HG02938 (cell line): ENCODE measurements at regions not wholly inside any gene's neighbourhood (a gene's known extent, or its start where the extent isn't known, plus 50 kb on each side); places are given as distances from the start of the nearest gene placed in this dataset.

Experiments
- ATAC-seq: cut with Tn5 transposase; IDR thresholded peaks from one replicate; pipeline ENCODE4 v1.9.1; 2021; ENCODE audit warnings: mild to moderate bottlenecking, moderate library complexity; ENCODE audit not compliant: unreplicated experiment

- no peak for ATAC-seq
Observed at GRCh38 chr15:69782809-69783208, 314.9 kb downstream of the TLE3 start.

DNA sequence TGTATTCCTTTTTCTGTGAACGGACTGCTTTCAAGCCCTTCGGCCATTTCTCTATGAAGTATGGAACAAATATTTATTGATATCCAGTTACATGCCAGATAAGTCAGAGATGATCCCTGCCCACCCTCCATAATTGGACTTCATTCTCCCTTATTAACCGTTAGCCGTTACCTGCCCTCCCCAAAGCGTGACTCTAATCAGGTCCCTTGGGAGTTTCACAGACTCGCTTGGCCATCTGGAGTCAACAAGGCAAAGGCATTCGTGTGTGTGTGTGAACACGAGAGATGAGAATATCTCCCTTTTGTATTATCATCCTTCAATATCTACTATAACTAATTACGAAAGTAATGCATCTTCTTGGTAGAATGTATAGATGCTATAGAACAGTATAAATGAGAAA lies 314.5 kb downstream of the TLE3 start:
- no peak for ATAC-seq

DNA sequence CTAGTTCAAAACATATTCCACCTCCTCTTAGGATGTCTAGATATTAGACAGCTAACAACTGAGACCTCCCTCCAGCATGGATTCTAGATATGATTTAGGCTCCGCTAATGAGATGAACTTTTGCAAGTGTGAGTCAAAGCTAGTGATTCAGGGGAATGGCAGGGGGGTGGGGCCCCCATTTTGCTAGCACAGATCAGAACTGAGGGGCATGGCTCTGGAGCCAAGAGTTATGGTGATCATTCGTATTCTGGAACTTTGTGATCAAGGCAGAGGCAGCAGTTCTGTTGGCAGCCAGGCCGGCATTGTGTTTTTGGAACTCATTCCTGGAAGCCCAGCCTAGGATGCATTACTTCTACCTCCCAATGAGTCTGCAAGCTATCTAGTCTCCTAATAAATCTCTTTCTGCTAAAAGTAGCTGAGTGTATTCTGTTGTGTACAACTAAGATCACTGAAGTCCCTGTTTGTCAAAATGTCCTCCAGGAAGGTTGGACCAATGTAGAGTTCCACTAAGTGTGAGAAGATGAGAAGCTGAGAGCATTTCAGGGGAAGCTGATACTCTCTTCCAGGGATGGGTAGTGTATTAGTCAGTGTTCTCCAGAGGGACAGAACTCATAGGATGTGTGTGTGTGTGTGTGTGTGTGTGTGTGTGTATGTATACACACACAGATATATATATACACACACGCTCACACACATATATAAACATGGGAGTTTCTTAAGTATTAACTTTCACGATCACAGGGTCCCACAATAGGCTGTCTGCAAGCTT lies 312.7 kb downstream of the TLE3 start:
- no peak for ATAC-seq

DNA sequence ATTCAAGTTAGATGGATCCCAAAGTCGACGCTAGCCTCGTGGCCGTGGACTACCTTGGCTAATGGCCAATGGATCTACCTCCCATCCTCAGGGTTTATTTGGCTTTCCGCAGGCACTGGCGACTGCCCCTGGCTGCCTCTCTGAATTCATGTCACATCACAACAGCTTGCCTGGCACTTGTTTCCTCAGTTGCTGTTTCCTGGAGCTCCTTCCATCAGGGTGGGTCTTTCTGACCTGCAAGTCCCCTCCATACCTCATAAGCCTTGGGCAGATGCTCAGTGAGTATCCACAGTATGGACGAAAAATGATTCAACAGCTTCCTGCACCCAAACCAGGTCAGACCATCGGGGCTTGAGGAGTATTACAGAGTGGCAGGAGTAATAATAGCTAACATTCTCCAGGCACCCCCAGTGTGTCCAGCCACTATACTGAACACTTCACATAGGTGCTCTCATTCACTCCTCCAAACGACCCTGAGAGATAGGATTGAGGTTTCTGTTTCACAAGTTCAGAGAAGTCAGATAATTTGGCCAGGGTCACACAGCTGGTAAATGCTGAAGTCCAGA lies 311.5 kb downstream of the TLE3 start:
- no peak for ATAC-seq

GRCh38 chr15:69787791-69788190 lies 309.9 kb downstream of the TLE3 start:
- ATAC-seq: no peak

- no peak for ATAC-seq
Observed at GRCh38 chr15:69789648-69790393, 307.9 kb downstream of the TLE3 start.

DNA sequence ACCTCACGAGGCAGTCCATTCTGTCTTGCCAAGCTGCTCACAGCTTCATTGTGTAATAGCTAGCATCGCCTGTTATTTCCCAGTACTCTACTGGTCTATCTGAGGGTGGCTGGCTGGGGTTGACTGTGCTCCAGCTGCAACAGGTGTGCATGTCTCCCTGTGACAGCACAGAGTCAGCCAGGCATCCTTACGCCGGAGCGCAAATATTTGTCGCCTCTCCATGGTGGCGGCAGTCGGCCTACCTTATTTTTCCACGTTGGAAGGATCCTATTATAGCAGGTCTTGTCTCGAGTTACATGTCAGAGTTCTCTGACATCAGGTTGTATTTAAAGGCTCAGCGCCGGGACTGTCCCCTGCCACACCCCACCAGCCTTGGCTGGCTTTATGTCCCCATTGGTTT lies 307.1 kb downstream of the TLE3 start:
- ATAC-seq: no peak

DNA sequence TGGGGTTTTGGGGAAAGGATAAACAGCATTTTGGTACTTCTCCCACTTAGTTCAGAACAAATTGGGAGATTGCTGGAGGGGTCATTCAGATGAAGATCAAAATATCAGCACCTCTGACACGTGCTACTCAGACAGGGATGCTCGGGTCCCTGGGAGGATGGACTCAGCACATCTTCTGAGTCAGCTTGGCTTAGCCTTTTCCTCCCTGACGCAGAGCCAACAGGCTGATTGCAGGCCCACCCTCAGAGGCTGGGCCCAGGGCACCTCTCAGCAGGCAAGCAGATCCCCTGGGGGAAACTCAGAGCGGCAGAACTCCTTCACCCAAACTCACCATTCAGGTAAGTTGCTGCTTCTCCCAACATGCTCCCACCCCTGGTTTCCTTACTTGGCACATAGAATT lies 304.9 kb downstream of the TLE3 start:
- no peak for ATAC-seq

DNA sequence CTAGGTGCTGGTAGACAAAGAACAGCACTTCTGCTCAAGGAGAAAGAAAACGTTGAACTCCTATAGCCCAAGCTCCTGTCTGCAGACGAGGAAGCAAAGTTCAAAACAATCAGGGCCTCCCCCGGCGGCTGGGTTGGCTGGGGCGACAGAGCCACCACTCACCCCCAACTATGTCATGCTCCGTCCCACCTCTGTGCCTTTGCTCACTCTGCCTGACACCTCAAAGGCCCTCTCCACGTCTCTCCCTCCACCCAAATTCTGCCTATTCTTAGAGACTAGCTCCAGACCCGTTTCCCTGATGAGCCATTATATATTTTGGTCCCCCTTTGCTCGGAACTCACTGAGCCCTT lies 304.3 kb downstream of the TLE3 start:
- ATAC-seq: no peak

DNA sequence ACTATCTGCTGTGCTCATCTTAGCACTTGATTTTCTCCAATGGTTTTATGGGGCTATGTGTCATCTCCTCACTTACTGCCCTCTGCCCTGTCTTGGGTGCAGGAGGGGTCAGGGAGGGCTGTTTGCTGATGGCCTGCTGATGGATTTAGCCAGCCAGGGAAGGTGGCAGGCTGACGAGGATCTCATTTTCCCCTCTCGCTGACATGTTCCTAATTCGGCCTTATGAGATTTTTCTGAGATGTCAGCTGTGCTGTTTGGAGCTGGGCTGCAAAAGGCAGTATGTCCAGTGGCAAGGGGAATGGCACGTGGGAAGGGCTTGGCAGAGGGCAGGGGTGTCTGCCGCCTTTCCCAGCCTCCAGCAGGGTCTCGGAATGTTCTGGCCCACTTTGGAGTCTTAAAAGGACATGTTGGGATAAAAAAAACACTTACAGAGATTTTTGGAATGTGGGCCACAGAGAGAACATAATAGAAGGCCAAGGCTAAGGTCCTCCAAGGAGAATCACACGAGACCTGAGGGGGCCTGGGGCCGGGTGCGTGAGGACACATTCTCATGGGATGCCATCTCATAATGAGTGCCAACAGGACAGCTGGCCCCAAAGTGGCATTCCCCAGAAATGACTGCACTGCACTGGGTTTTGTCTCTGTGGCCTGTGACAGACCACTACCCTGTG lies 303.8 kb downstream of the TLE3 start:
- no peak for ATAC-seq

GRCh38 chr15:69794645-69795469 lies 302.9 kb downstream of the TLE3 start:
- ATAC-seq: no peak

DNA sequence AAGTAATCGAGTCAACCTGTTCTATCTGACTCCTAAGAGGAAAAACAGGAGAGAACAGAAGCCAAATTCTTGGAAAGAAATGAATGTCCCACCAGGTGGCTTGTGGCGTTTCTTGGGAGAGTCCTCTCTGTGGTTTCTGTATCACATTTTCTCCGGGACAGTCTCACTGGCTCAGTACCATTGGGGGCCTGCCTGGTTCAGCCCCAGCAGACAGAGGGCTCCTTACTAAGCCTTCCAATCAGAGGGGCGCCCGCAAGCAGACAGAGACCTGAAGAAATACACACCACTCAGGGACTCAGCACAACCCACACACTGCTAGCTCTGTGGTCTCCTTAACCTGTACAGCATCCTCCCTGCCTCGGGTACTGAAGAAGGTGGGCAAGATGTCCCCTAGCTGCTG lies 302.1 kb downstream of the TLE3 start:
- ATAC-seq: no peak

DNA sequence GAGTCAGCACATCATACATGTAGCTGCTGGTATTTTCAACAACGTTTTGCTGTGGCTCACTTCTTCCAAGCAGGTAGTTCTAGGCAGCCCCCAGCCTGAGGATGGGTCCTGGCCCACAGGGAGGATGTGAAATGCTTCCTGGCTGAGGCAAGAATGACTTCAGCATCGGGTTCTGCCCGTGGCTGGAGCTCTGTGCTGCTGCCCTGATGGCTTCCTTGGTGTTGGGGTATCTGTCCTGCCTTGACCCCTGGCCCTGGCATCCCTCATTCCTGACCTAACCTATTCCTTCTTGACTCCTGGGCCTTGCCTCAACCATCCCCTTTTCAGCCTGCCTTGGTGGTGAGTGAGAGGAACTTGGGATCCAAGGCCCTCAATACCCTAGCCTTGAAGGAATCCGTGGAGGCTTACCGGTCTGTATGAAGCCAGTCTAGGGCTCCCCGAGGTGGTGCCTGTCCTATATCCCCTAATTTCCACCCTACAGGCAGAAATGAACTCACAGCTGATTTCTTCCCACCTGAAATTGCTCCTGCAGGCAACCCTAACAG lies 300.6 kb downstream of the TLE3 start:
- ATAC-seq: no peak

- no peak for ATAC-seq
Observed at GRCh38 chr15:69797615-69798014, 300.1 kb downstream of the TLE3 start.

GRCh38 chr15:69798481-69799250 lies 299.1 kb downstream of the TLE3 start:
- no peak for ATAC-seq

- ATAC-seq: no peak
Observed at GRCh38 chr15:69801144-69801543, 296.6 kb downstream of the TLE3 start.

DNA sequence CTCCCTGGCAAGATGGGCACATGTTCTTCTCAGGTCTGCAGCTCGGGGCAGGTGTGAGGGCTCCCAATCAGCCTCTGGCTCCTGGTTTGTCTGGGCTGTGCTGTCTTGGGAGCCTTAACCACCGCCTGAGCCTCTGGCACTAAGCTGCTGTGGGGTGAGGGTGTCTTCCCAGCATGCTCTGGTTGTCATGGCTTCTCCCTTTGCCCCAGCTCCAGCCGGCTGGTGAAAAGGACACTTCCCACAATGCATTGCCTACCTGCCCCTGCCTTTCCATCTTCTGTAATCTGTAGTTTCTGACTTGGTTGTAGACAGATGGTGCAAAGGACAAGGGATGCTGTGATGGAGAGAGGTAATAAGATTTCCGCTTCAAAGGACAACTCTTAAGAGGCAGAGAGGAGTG lies 295.3 kb downstream of the TLE3 start:
- no peak for ATAC-seq

DNA sequence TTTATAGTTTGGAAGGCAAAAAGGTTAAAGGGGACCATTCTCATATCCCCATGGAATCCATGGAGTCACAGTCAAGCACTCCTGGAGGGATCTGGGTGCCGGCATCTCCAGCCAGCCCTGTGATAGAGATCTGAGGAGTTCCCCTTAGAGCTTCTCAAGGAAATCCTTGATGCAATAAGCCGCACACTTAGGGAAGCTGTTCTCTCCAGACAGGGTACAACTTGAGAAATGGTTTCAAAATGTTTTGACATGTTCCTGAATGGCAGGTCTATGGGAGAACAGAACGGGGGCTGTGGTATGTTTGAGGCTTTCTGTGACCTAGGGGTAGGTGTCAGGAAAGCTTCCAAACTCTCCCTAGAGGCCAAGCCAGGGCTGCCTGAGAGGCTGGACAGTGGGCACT lies 292.9 kb downstream of the TLE3 start:
- ATAC-seq: no peak

- no peak for ATAC-seq
Observed at GRCh38 chr15:69805248-69805953, 292.3 kb downstream of the TLE3 start.
